ENCODE measurements at regions not wholly inside any gene's neighbourhood (a gene's known extent, or its start where the extent isn't known, plus 50 kb on each side); places are given as distances from the start of the nearest gene placed in this dataset.
"Not testable (repeated sequence)": the region's sequence is repeated elsewhere in the genome, so short reads cannot be mapped to it uniquely, and the experiment has no call there.

DNA sequence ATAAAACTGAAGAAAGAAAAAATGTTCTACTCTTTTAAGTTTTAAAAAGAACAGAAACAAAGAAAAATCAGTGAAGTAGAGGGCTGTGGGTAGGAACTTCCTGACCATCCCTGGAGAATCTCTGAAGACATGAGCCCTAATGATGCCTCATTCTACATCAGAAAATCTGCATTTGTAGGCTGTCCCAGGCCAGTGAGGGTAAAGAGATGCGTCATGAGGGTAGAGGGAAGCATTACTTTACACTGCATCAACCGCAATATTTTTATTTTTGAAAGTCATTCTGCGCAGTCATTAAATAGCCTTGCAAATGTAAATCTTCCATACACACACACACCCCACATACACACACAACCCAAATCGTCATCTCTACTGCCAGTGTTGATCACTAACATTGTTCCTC lies 82.1 kb upstream of the CABCOCO1 start:
- in situ Hi-C loops (cut with HindIII; ENCODE audit: low sequenced_read_pairs), result no loop called here
- TF ChIP-seq, protein P1, sequence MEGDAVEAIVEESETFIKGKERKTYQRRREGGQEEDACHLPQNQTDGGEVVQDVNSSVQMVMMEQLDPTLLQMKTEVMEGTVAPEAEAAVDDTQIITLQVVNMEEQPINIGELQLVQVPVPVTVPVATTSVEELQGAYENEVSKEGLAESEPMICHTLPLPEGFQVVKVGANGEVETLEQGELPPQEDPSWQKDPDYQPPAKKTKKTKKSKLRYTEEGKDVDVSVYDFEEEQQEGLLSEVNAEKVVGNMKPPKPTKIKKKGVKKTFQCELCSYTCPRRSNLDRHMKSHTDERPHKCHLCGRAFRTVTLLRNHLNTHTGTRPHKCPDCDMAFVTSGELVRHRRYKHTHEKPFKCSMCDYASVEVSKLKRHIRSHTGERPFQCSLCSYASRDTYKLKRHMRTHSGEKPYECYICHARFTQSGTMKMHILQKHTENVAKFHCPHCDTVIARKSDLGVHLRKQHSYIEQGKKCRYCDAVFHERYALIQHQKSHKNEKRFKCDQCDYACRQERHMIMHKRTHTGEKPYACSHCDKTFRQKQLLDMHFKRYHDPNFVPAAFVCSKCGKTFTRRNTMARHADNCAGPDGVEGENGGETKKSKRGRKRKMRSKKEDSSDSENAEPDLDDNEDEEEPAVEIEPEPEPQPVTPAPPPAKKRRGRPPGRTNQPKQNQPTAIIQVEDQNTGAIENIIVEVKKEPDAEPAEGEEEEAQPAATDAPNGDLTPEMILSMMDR (IDR thresholded peaks at IDR 0.05; ENCODE audit: low read depth, low read length, missing control alignments), result no peak
- no peak overlapping the region for H3K4me3 ChIP-seq (ENCODE audit: low read depth, low read length)
- no peak for DNase-seq (ENCODE audit: low read depth)

DNA sequence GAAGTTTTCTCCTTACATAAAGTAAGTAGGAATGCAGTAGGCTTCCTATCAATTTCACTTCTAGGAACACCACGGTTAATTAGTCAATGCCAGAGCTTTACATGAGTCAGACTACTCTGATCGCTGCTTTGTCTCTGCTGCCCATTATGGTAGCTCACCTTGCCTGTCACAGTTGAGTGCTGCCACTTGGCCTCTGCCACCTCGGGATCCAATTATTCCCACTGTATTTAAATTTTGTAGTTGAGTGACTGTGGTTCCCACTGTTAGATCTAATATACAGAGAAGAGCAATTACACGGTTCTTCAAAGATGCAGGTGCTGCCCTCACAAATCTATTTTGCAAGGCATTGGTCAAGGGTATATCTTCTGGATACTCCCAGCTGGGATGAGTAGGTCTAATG lies 92.5 kb upstream of the CABCOCO1 start:
- in situ Hi-C loops (cut with HindIII; ENCODE audit: low sequenced_read_pairs); DNase-seq (ENCODE audit: low read depth); H3K4me3 ChIP-seq (ENCODE audit: low read depth, low read length): not testable (repeated sequence)

DNA sequence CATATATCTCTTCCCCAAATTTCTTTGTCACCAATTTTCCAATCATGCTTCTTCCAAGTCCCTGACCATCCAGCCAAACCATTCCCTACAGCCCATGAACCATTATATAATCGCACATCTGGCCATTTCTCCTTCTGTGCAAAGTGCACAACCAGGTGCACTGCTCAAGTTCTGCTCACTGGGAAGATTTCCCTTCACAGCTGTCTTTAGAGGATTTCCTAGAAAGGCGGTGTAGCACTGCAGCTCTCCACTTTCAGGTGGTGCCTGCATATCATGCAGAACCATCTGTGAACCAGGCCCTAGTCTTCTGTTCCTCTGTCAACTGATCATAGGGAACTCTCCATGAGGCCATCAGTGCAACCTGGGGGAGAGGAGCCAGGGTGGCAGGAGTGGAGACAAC lies 95.0 kb upstream of the CABCOCO1 start:
- TF ChIP-seq, protein P1 (IDR thresholded peaks at IDR 0.05; ENCODE audit: low read depth, low read length, missing control alignments), result no peak
- no peak for DNase-seq (ENCODE audit: low read depth)
- no peak overlapping the region for H3K4me3 ChIP-seq (ENCODE audit: low read depth, low read length)
- in situ Hi-C loops (cut with HindIII; ENCODE audit: low sequenced_read_pairs), result no loop called here

DNA sequence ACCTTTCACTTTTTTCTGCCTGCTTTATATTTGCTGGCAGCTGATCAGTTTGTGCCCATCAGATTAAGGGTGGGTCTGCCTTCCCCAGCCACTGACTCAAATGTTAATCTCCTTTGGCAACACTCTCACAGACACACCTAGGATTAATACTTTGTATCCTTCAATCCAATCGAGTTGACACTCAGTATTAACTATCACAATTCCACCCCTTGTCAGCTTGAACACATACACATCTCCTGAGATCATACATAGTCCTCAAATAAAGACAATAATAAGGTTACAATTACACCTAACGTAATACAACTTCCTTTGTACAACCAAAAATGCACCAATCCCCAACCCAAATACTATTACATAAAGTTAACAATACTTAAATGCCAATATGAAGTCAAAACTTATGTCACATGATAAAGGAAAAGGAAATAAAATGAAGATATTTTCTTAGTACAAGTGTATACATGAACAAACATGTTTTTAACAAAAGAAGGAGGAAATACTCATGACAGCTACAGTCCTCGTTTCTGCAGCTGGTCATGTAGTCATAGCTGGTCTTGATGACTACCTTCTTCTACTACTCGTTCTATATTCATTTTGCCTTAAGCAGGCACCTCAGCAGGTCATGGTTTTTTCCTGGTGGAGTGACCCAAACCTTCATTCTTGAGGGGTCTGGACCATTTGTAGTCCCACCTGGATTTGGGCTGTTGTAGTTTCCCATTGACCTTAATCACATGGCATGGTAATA lies 96.7 kb upstream of the CABCOCO1 start:
- TF ChIP-seq, protein P1 (IDR thresholded peaks at IDR 0.05; ENCODE audit: low read depth, low read length, missing control alignments), result no peak
- in situ Hi-C loops (cut with HindIII; ENCODE audit: low sequenced_read_pairs), result no loop called here
- no peak for DNase-seq (ENCODE audit: low read depth)
- no peak overlapping the region for H3K4me3 ChIP-seq (ENCODE audit: low read depth, low read length)

DNA sequence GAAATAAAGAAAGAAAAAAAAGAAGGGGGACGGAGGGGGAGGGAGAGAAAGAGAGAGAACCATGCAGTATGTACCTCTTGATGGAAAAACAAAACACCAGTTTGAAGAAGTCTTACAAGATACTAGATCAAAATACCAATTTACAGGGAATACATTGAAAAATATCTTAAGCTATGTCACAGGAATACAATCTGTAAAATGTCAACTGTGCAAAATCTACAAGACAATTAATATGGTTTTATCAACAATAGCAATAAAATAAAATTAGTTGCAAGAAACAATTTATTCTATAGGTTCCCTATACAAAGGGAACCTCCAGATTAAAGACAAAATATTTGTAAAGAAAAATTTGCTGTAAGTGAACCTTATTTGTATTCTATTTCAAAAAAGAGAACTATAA lies 98.3 kb upstream of the CABCOCO1 start:
- in situ Hi-C loops (cut with HindIII; ENCODE audit: low sequenced_read_pairs), result no loop called here
- DNase-seq (ENCODE audit: low read depth), result no peak
- TF ChIP-seq, protein P1 (IDR thresholded peaks at IDR 0.05; ENCODE audit: low read depth, low read length, missing control alignments), result no peak

DNA sequence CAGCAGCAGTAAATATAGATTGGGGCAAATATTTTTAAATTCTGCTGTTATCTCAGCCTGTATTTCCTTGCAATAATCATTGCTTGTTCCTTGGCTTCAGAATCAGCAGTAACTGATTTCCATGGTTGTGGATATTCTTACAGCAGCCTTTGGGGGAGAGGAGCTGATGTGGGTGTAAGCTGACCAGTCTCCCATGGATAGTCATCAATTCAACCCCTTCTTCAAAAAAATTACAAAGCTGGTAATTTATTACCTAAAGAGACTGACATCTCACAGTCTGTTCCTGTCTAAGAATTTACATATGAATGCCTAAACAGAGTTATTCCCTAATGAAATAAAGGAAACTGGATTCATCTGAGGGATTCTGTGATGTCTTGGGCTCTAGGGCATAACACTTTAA lies 103.1 kb upstream of the CABCOCO1 start:
- no peak overlapping the region for H3K4me3 ChIP-seq (ENCODE audit: low read depth, low read length)
- TF ChIP-seq, protein P1 (IDR thresholded peaks at IDR 0.05; ENCODE audit: low read depth, low read length, missing control alignments), result no peak
- DNase-seq (ENCODE audit: low read depth), result no peak
- in situ Hi-C loops (cut with HindIII; ENCODE audit: low sequenced_read_pairs), result no loop called here

More for the DNA sequence above, 98.3 kb upstream of the CABCOCO1 start:
- H3K4me3 ChIP-seq (ENCODE audit: low read depth, low read length), result no peak overlapping the region

DNA sequence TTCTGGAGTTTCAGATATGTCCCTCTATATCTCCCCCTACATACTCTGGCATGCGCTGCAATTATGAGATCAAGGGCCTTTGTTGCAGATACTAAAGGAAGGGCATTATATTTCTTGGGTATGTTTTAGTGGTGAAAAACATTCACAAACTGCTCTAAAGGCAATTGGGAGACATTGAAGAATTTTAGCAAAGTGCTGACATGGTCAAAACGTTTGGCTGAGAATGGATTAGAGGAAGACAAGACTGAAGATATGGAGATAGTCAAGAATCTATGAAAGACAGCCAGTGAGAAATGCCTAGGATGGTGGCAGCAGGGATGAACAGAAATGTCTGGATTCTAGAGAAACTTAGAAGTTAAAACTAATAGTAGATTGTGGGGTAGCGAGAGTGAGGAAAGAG lies 104.5 kb upstream of the CABCOCO1 start:
- in situ Hi-C loops (cut with HindIII; ENCODE audit: low sequenced_read_pairs), result no loop called here
- TF ChIP-seq, protein P1 (IDR thresholded peaks at IDR 0.05; ENCODE audit: low read depth, low read length, missing control alignments), result no peak
- no peak overlapping the region for H3K4me3 ChIP-seq (ENCODE audit: low read depth, low read length)
- DNase-seq (ENCODE audit: low read depth), result no peak

All from astrocyte of the cerebellum (primary cell).